ENCODE measurements at regions not wholly inside any gene's neighbourhood (a gene's known extent, or its start where the extent isn't known, plus 50 kb on each side); places are given as distances from the start of the nearest gene placed in this dataset.
"Not testable (repeated sequence)": the region's sequence is repeated elsewhere in the genome, so short reads cannot be mapped to it uniquely, and the experiment has no call there.

GRCh38 chr6:170224694-170225660, 65.9 kb downstream of the DLL1 start:
- Histone ChIP-seq H3K9ac (ENCODE audit: low read length) (no peak overlapping the region), H3K4me3 (ENCODE audit: low read length) (no peak overlapping the region), H3K27me3 (ENCODE audit: control insufficient read depth, insufficient read depth, low read length) (no peaks in the 10 kb centered on the region), H3K36me3 (ENCODE audit: control insufficient read depth, insufficient read depth, low read length) (no peaks in the 10 kb centered on the region), H3K4me1 (ENCODE audit: control insufficient read depth, insufficient read depth, low read length) (no peaks in the 10 kb centered on the region), H3K27ac (ENCODE audit: low read depth, low read length) (no peak overlapping the region)

DNA sequence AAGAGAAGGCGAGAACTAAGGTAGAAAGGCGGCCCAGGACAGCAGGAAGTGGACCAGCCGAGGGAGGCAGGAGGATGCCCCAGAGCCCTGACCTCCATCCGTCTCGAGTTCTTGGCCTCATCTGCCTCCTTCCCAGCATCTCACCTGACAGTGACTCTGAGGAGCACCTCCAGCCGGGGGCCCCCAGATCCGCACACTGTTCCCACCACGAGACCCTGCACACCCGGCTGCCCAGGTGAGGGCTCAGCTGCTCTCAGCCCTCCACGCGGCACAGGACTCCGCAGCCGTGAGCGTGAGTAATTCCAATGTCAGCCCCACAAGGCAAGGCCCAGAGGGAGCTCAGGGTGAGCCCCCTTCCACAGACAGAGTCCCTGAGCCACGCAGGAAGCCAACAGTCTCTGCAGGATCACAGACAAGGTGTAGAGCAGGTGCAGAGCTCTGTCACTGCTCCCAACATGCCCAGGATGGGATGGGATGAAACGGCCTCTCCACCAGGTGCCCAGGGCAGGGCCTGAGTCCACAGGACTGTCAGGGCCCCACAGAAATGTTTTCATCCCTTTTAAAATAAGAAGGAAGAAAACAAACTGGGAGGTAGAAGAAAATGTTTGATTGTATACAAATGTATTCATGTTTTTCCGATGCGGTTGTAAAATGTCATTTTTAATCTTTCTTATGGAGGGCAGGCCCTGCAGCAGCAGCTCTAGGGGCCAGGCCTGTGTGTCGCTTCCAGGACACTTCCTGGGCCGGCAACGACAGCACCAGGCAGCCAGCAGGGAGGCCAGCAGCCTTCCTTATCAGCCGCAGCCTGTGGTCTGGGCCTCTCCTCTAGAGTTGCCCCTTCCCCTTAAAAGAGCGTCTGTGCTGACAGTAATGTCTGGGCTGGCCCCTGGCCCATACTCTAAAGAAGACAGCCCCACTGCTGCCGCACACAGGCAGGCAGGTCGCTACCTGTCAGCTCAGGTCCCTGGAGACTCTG, 66.9 kb downstream of the DLL1 start:
- Histone ChIP-seq H3K36me3 (ENCODE audit: control insufficient read depth, insufficient read depth, low read length) (no peaks in the 10 kb centered on the region), H3K27me3 (ENCODE audit: control insufficient read depth, insufficient read depth, low read length) (no peaks in the 10 kb centered on the region), H3K4me1 (ENCODE audit: control insufficient read depth, insufficient read depth, low read length) (no peaks in the 10 kb centered on the region), H3K9ac (ENCODE audit: low read length) (no peak overlapping the region), H3K4me3 (ENCODE audit: low read length) (no peak overlapping the region), H3K27ac (ENCODE audit: low read depth, low read length) (no peak overlapping the region)

GRCh38 chr6:170222498-170223471, 68.1 kb downstream of the DLL1 start:
- H3K36me3 ChIP-seq (ENCODE audit: control insufficient read depth, insufficient read depth, low read length), result no peaks in the 10 kb centered on the region
- no peaks in the 10 kb centered on the region for H3K27me3 ChIP-seq (ENCODE audit: control insufficient read depth, insufficient read depth, low read length)
- no peak overlapping the region for H3K4me3 ChIP-seq (ENCODE audit: low read length)
- H3K27ac ChIP-seq (ENCODE audit: low read depth, low read length), result no peak overlapping the region
- no peak overlapping the region for H3K9ac ChIP-seq (ENCODE audit: low read length)
- H3K4me1 ChIP-seq (ENCODE audit: control insufficient read depth, insufficient read depth, low read length), result no peaks in the 10 kb centered on the region

GRCh38 chr6:170221753-170222400, 69.0 kb downstream of the DLL1 start:
- H3K4me3 ChIP-seq (ENCODE audit: low read length), result no peak overlapping the region
- no peaks in the 10 kb centered on the region for H3K27me3 ChIP-seq (ENCODE audit: control insufficient read depth, insufficient read depth, low read length)
- no peaks in the 10 kb centered on the region for H3K4me1 ChIP-seq (ENCODE audit: control insufficient read depth, insufficient read depth, low read length)
- H3K9ac ChIP-seq (ENCODE audit: low read length), result no peak overlapping the region
- no peak overlapping the region for H3K27ac ChIP-seq (ENCODE audit: low read depth, low read length)
- H3K36me3 ChIP-seq (ENCODE audit: control insufficient read depth, insufficient read depth, low read length), result no peaks in the 10 kb centered on the region

- no peak overlapping the region for H3K4me3 ChIP-seq (ENCODE audit: low read length)
- H3K36me3 ChIP-seq (ENCODE audit: control insufficient read depth, insufficient read depth, low read length), result no peaks in the 10 kb centered on the region
- H3K27me3 ChIP-seq (ENCODE audit: control insufficient read depth, insufficient read depth, low read length), result no peaks in the 10 kb centered on the region
- H3K27ac ChIP-seq (ENCODE audit: low read depth, low read length), result no peak overlapping the region
- H3K4me1 ChIP-seq (ENCODE audit: control insufficient read depth, insufficient read depth, low read length), result no peaks in the 10 kb centered on the region
- H3K9ac ChIP-seq (ENCODE audit: low read length), result no peak overlapping the region
These were observed 69.7 kb downstream of the DLL1 start for GRCh38 chr6:170221052-170221752.

DNA sequence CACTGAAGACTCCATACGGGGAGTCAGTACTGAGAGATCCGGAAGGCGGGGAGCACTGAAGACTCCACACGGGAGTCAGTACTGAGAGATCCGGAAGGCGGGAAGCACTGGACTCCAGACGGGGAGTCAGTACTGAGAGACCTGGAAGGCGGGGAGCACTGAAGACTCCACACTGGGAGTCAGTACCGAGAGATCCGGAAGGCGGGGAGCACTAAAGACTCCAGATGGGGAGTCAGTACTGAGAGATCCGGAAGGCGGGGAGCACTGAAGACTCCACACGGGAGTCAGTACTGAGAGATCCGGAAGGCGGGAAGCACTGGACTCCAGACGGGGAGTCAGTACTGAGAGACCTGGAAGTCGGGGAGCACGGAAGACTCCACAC, 77.2 kb downstream of the DLL1 start:
- not testable (repeated sequence) for H3K36me3 ChIP-seq (ENCODE audit: control insufficient read depth, insufficient read depth, low read length); H3K4me1 ChIP-seq (ENCODE audit: control insufficient read depth, insufficient read depth, low read length); H3K27me3 ChIP-seq (ENCODE audit: control insufficient read depth, insufficient read depth, low read length); H3K27ac ChIP-seq (ENCODE audit: low read depth, low read length); H3K4me3 ChIP-seq (ENCODE audit: low read length); H3K9ac ChIP-seq (ENCODE audit: low read length)

DNA sequence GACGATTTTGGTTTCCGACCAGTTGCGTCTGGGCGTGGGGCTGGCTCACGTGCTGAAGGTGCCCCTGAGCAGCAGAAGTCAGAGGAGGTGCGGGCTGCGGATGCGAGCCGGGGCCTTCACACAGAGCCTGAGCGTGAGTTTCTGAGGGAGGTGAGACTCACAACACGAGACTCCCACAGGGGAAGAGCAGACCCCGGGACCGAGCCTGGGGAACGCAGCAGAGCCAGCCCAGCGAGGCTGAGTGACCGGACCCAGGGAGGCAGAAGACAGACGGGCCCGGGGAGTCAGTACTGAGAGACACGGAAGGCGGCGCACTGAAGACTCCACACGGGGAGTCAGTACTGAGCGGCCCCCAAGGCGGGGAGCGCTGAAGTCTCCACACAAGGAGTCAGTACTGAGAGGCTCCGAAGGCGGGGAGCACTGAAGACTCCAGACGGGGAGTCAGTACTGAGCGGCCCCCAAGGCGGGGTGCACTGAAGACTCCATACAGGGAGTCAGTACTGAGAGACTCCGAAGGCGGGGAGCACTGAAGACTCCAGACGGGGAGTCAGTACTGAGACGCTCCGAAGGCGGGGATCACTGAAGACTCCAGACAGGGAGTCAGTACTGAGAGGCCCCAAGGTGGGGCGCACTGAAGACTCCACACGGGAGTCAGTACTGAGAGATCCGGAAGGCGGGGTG, 77.8 kb downstream of the DLL1 start:
- H3K27ac ChIP-seq (ENCODE audit: low read depth, low read length), result no peak overlapping the region
- H3K4me3 ChIP-seq (ENCODE audit: low read length), result no peak overlapping the region
- no peak overlapping the region for H3K9ac ChIP-seq (ENCODE audit: low read length)
- H3K36me3 ChIP-seq (ENCODE audit: control insufficient read depth, insufficient read depth, low read length), result no peaks in the 10 kb centered on the region
- no peaks in the 10 kb centered on the region for H3K4me1 ChIP-seq (ENCODE audit: control insufficient read depth, insufficient read depth, low read length)
- no peaks in the 10 kb centered on the region for H3K27me3 ChIP-seq (ENCODE audit: control insufficient read depth, insufficient read depth, low read length)

DNA sequence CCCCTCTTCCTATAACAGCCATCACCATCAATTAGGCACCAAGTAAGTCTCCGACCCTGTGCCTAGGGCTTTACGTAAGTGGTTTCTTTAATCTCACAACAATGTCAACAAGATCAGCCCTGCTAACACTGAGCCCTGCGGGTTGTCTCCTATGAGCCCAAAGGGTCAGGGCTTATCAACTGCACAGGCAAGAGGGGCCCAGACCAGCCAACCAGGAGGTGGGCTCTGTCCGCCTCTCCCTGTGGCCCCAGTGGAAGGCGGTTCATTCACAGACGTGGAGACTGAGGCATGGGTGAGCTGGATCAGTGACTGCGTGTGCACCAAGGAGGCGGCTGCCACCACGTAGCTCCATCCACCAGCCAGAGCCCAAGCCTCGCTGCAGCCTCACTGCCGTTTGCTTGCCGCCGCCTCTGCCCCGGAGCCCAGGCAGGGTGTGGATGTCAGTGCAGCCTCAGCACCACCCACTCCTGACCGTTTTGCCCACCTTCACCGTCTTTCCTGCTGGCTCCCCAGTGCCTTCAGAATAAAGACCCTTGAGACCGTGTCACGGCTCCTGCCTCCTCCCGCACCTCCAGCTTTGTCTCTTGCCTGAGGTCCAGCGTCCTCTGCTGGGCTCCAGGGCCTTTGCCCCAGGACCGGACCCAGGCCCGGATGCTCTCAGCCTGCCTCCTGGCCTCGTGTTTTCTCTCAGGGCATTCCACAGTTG, 78.7 kb downstream of the DLL1 start:
- H3K4me3 ChIP-seq (ENCODE audit: low read length), result no peak overlapping the region
- no peaks in the 10 kb centered on the region for H3K4me1 ChIP-seq (ENCODE audit: control insufficient read depth, insufficient read depth, low read length)
- H3K27ac ChIP-seq (ENCODE audit: low read depth, low read length), result no peak overlapping the region
- no peaks in the 10 kb centered on the region for H3K36me3 ChIP-seq (ENCODE audit: control insufficient read depth, insufficient read depth, low read length)
- H3K9ac ChIP-seq (ENCODE audit: low read length), result no peak overlapping the region
- no peaks in the 10 kb centered on the region for H3K27me3 ChIP-seq (ENCODE audit: control insufficient read depth, insufficient read depth, low read length)

DNA sequence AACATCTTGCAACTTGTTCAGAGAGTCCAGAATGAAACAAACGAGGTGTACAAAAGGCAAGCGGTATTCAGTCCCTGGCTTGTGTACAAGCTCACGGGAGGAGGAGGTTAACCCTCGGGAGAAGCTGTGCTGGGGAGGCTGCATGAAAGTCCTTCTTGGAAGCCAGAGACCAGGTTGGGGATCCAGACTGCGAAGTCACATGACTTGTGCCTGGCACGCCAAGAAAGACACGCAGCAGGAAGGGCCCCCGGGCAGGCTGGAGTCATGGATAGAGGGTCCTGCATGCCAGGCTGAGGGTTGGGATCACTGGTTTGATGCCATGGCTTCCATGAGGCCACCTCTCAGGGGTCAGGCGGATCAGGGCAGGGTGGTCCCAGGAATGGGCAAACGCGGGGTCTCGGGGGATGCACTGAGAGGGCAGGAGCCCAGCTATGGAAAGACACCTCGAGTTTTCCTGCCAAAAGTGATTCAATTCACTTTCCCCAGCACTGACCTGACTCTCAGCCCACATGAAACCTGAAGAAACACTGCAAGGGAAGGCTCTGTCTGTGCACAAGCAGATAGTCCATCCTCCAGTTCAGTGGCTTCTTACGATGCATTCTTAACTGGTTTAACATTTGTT, 79.4 kb downstream of the DLL1 start:
- Histone ChIP-seq H3K27ac (ENCODE audit: low read depth, low read length) (no peak overlapping the region), H3K4me1 (ENCODE audit: control insufficient read depth, insufficient read depth, low read length) (no peaks in the 10 kb centered on the region), H3K4me3 (ENCODE audit: low read length) (no peak overlapping the region), H3K27me3 (ENCODE audit: control insufficient read depth, insufficient read depth, low read length) (no peaks in the 10 kb centered on the region), H3K9ac (ENCODE audit: low read length) (no peak overlapping the region), H3K36me3 (ENCODE audit: control insufficient read depth, insufficient read depth, low read length) (no peaks in the 10 kb centered on the region)

All from rectal smooth muscle tissue (tissue), 1 donor.